ENCODE measurements at regions not wholly inside any gene's neighbourhood (a gene's known extent, or its start where the extent isn't known, plus 50 kb on each side); places are given as distances from the start of the nearest gene placed in this dataset.

DNA sequence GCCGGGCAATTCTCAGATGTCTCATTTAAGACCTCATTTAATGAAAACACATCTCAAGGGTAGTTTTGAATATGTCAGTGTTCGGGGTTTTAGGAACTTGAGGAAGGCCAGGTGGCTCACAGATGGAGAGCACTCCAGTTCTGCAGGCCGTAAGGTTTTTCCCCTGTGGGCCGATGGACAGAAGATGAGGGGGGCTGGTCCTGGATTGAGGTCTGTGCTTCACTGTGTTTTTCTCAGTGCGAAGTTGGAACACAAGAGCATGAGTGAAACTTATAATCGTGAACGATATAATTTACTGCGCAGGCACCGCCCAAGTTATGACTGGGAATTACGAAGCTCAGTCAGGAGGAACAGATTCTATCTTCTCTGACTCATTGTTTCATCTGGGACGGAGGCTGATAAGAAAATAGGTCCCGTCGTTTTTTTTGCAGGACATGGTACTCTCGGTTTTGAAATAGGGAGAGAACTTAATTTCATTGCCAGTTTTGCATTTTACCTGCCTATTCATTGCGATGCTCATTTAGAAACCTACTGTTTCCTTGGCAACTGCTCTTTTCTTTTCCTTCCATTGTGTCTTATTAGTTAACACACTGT lies 591.0 kb upstream of the PFKP start:
- H3K9me3 ChIP-seq (ENCODE audit: low read depth, low read length): peaks cover 3% of the 10 kb centered on the region
- no peaks in the 10 kb centered on the region for H3K79me2 ChIP-seq (ENCODE audit: insufficient read depth, low read length)
- H4K20me1 ChIP-seq (ENCODE audit: insufficient read depth, low read length): no peaks in the 10 kb centered on the region
- TF ChIP-seq, protein P1, sequence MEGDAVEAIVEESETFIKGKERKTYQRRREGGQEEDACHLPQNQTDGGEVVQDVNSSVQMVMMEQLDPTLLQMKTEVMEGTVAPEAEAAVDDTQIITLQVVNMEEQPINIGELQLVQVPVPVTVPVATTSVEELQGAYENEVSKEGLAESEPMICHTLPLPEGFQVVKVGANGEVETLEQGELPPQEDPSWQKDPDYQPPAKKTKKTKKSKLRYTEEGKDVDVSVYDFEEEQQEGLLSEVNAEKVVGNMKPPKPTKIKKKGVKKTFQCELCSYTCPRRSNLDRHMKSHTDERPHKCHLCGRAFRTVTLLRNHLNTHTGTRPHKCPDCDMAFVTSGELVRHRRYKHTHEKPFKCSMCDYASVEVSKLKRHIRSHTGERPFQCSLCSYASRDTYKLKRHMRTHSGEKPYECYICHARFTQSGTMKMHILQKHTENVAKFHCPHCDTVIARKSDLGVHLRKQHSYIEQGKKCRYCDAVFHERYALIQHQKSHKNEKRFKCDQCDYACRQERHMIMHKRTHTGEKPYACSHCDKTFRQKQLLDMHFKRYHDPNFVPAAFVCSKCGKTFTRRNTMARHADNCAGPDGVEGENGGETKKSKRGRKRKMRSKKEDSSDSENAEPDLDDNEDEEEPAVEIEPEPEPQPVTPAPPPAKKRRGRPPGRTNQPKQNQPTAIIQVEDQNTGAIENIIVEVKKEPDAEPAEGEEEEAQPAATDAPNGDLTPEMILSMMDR (IDR thresholded peaks at IDR 0.05; ENCODE audit: extremely low read depth, low read depth, low read length): no peak
- H2AFZ ChIP-seq (ENCODE audit: low read length): no peak overlapping the region
- DNase-seq (ENCODE audit: insufficient read length, low spot score, missing footprints): no peak
- H3K4me1 ChIP-seq (ENCODE audit: insufficient read depth, low read length): no peaks in the 10 kb centered on the region
- no peaks in the 10 kb centered on the region for H3K27me3 ChIP-seq (ENCODE audit: insufficient read depth, low read length)
- H3K36me3 ChIP-seq (ENCODE audit: insufficient read depth, low read length): no peaks in the 10 kb centered on the region
- no peak overlapping the region for H3K4me2 ChIP-seq (ENCODE audit: insufficient read depth, low read length)
- no peak overlapping the region for H3K27ac ChIP-seq (ENCODE audit: low read depth, low read length)
- H3K4me3 ChIP-seq (ENCODE audit: insufficient read depth, low read length): no peak overlapping the region

DNA sequence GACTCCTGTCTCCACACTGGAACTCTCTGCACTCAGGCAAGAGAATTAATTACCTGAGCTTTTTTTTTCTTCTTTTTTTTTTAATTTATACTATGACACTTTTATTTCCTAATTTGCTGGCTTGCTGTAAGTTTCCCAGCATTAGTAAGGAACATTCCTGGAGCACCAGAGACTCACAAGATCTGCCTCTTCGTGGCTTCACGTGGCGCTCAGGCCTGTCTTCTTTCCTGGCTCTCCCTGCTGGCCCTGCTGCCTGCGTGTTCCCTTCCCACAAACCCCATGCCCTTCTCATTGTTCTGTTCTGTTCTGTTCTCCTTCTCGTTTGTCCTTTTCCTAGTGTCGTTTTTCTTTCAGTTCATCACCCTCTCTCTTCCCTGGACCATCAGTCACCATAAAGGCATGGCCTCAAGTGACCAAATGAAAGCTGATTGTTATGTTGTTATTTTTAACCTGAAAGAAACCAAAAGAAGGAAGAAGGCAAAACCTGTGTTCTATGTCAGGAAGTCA lies 591.6 kb upstream of the PFKP start:
- Histone ChIP-seq H3K36me3 (ENCODE audit: insufficient read depth, low read length) (no peaks in the 10 kb centered on the region), H3K4me2 (ENCODE audit: insufficient read depth, low read length) (no peak overlapping the region), H3K79me2 (ENCODE audit: insufficient read depth, low read length) (no peaks in the 10 kb centered on the region), H3K27ac (ENCODE audit: low read depth, low read length) (no peak overlapping the region), H3K27me3 (ENCODE audit: insufficient read depth, low read length) (no peaks in the 10 kb centered on the region), H2AFZ (ENCODE audit: low read length) (no peak overlapping the region), H4K20me1 (ENCODE audit: insufficient read depth, low read length) (no peaks in the 10 kb centered on the region), H3K4me3 (ENCODE audit: insufficient read depth, low read length) (no peak overlapping the region), H3K4me1 (ENCODE audit: insufficient read depth, low read length) (no peaks in the 10 kb centered on the region), H3K9me3 (ENCODE audit: low read depth, low read length) (no peaks in the 10 kb centered on the region)
- TF ChIP-seq, protein P1 (IDR thresholded peaks at IDR 0.05; ENCODE audit: extremely low read depth, low read depth, low read length): no peak
- DNase-seq (ENCODE audit: insufficient read length, low spot score, missing footprints): no peak

DNA sequence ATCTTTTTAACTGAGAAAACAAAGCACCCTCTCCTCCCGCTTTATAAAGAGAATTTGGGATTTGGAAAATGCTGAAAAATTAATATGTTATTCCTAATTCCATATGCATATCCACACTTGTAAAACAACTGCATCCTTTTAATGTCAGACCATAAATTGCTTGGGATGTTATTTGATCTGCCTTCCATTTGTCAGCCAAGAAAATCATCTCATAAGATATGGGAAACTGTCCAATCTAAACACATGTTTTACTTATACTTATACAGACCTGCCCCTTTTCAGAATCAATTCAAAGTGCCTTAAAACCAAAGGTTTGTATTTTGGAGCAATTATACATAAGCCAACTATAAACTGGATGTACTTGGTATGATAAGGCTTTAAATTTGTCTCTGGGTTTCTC lies 595.5 kb upstream of the PFKP start:
- H3K79me2 ChIP-seq (ENCODE audit: insufficient read depth, low read length): no peaks in the 10 kb centered on the region
- H3K27me3 ChIP-seq (ENCODE audit: insufficient read depth, low read length): no peaks in the 10 kb centered on the region
- no peaks in the 10 kb centered on the region for H3K36me3 ChIP-seq (ENCODE audit: insufficient read depth, low read length)
- H3K9me3 ChIP-seq (ENCODE audit: low read depth, low read length): no peaks in the 10 kb centered on the region
- H3K27ac ChIP-seq (ENCODE audit: low read depth, low read length): no peak overlapping the region
- no peaks in the 10 kb centered on the region for H4K20me1 ChIP-seq (ENCODE audit: insufficient read depth, low read length)
- TF ChIP-seq, protein P1 (IDR thresholded peaks at IDR 0.05; ENCODE audit: extremely low read depth, low read depth, low read length): no peak
- H2AFZ ChIP-seq (ENCODE audit: low read length): no peak overlapping the region
- H3K4me1 ChIP-seq (ENCODE audit: insufficient read depth, low read length): no peaks in the 10 kb centered on the region
- DNase-seq (ENCODE audit: insufficient read length, low spot score, missing footprints): no peak
- H3K4me2 ChIP-seq (ENCODE audit: insufficient read depth, low read length): no peak overlapping the region
- H3K4me3 ChIP-seq (ENCODE audit: insufficient read depth, low read length): no peak overlapping the region

DNA sequence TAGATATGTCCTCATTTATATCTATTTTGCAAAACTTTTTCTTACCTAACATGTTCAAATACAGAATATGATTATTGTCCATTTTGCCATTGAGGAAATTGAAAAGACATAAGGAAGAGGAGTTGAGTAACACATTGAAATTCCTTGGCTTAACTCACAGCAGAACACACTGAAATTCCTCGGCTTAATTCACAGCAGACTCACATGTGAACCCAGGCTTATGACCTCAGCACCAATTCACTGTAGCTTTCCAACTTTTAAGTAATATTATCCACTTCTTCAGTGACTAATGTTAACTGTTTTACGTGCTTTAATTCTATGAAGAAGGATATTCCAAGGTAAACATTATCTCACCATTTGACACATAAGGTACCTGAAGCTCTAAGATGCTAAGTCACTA lies 597.5 kb upstream of the PFKP start:
- DNase-seq (ENCODE audit: insufficient read length, low spot score, missing footprints): no peak
- TF ChIP-seq, protein P1 (IDR thresholded peaks at IDR 0.05; ENCODE audit: extremely low read depth, low read depth, low read length): no peak
- no peaks in the 10 kb centered on the region for H3K36me3 ChIP-seq (ENCODE audit: insufficient read depth, low read length)

More for the DNA sequence above, 597.5 kb upstream of the PFKP start:
- Histone ChIP-seq H3K27me3 (ENCODE audit: insufficient read depth, low read length) (no peaks in the 10 kb centered on the region), H2AFZ (ENCODE audit: low read length) (no peak overlapping the region), H3K79me2 (ENCODE audit: insufficient read depth, low read length) (no peaks in the 10 kb centered on the region), H3K27ac (ENCODE audit: low read depth, low read length) (no peak overlapping the region), H4K20me1 (ENCODE audit: insufficient read depth, low read length) (no peaks in the 10 kb centered on the region), H3K4me1 (ENCODE audit: insufficient read depth, low read length) (no peaks in the 10 kb centered on the region), H3K4me3 (ENCODE audit: insufficient read depth, low read length) (no peak overlapping the region), H3K4me2 (ENCODE audit: insufficient read depth, low read length) (no peak overlapping the region), H3K9me3 (ENCODE audit: low read depth, low read length) (no peaks in the 10 kb centered on the region)

Data from osteoblast (primary cell).